Cardiac muscle cell (in vitro differentiated cells and primary cell): ENCODE measurements at regions not wholly inside any gene's neighbourhood (a gene's known extent, or its start where the extent isn't known, plus 50 kb on each side); places are given as distances from the start of the nearest gene placed in this dataset.

Source experiments
- DNase-seq, 2 donors: peaks; one replicate each; pipeline versions ENCODE4 v3.0.0 to v3.0.0-alpha.2; 2010 to 2017; ENCODE audit warnings: low read depth in 1 of 2, low spot score in 1 of 2
- H3K27ac ChIP-seq: fragments of 200-600 bp; sonication (generic); 2 replicates; pipeline ENCODE4 v1.5.1; 2016
- H3K27me3 ChIP-seq: fragments of 200-600 bp; sonication (generic); 2 replicates; pipeline ENCODE4 v1.6.0; 2016; ENCODE audit warnings: control low read depth
- H3K36me3 ChIP-seq: fragments of 200-600 bp; sonication (generic); 2 replicates; pipeline ENCODE4 v1.5.1; 2016; ENCODE audit warnings: control low read depth
- H3K4me1 ChIP-seq: fragments of 200-600 bp; sonication (generic); 2 replicates; pipeline ENCODE4 v1.8.1; 2017; ENCODE audit warnings: low read depth, mild to moderate bottlenecking, mixed run types
- H3K4me3 ChIP-seq: fragments of 200-600 bp; sonication (generic); 2 replicates; pipeline ENCODE4 v1.5.1; 2016; ENCODE audit warnings: mild to moderate bottlenecking
- H3K9me3 ChIP-seq: fragments of 200-600 bp; sonication (generic); 2 replicates; pipeline ENCODE4 v1.5.1; 2017; ENCODE audit warnings: low read depth, mild to moderate bottlenecking, control low read depth
- TF ChIP-seq, protein P1 (sequence below): IDR thresholded peaks from 2 replicates; pipeline ENCODE4 v1.5.1; 2012; ENCODE audit warnings: low read depth, mild to moderate bottlenecking, low read length

DNA sequence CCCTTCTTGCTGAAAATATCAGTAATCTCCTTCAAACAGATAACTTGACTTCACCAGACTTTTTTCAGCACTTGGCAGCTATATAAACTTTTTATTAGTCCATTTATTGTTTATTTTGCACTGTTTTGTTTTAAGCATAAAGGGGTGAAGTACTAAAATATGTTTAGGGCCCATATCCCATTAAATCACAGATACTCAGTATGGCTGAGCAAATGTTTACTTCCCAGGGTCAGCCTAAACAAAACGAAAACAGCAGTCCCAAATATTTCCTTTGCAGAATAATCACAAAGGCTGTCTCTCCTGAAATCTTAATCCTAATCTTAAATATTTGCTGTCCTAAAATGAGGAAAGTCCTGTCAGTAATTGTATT is 649.6 kb downstream of the TNS3 start:
- Histone ChIP-seq H3K4me3 (no peak overlapping the region), H3K4me1 (peaks cover 20% of the 10 kb centered on the region), H3K27ac (no peak overlapping the region), H3K36me3 (no peaks in the 10 kb centered on the region), H3K27me3 (no peaks in the 10 kb centered on the region), H3K9me3 (no peaks in the 10 kb centered on the region)
- no peak for DNase-seq
- TF ChIP-seq, protein P1, sequence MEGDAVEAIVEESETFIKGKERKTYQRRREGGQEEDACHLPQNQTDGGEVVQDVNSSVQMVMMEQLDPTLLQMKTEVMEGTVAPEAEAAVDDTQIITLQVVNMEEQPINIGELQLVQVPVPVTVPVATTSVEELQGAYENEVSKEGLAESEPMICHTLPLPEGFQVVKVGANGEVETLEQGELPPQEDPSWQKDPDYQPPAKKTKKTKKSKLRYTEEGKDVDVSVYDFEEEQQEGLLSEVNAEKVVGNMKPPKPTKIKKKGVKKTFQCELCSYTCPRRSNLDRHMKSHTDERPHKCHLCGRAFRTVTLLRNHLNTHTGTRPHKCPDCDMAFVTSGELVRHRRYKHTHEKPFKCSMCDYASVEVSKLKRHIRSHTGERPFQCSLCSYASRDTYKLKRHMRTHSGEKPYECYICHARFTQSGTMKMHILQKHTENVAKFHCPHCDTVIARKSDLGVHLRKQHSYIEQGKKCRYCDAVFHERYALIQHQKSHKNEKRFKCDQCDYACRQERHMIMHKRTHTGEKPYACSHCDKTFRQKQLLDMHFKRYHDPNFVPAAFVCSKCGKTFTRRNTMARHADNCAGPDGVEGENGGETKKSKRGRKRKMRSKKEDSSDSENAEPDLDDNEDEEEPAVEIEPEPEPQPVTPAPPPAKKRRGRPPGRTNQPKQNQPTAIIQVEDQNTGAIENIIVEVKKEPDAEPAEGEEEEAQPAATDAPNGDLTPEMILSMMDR = no peak

GRCh38 chr7:46930366-46930765 is 651.5 kb downstream of the TNS3 start:
- TF ChIP-seq, protein P1 = no peak
- peak in 1 of 2 donors; percentile 90 for DNase-seq
- Histone ChIP-seq H3K4me3 (no peak overlapping the region), H3K4me1 (peaks cover 20% of the 10 kb centered on the region), H3K36me3 (no peaks in the 10 kb centered on the region), H3K27me3 (no peaks in the 10 kb centered on the region), H3K27ac (no peak overlapping the region), H3K9me3 (no peaks in the 10 kb centered on the region)

- TF ChIP-seq, protein P1 = no peak
- Histone ChIP-seq H3K27ac (no peak overlapping the region), H3K27me3 (no peaks in the 10 kb centered on the region), H3K4me3 (no peak overlapping the region), H3K36me3 (no peaks in the 10 kb centered on the region), H3K9me3 (no peaks in the 10 kb centered on the region), H3K4me1 (peaks cover 20% of the 10 kb centered on the region)
- no peak for DNase-seq
These were observed 652.6 kb downstream of the TNS3 start for GRCh38 chr7:46929359-46929758.

GRCh38 chr7:46928719-46929118 is 653.2 kb downstream of the TNS3 start:
- no peak for DNase-seq
- Histone ChIP-seq H3K4me3 (no peak overlapping the region), H3K36me3 (no peaks in the 10 kb centered on the region), H3K9me3 (no peaks in the 10 kb centered on the region), H3K27me3 (no peaks in the 10 kb centered on the region), H3K4me1 (peaks cover 19% of the 10 kb centered on the region), H3K27ac (no peak overlapping the region)
- TF ChIP-seq, protein P1 = no peak

DNA sequence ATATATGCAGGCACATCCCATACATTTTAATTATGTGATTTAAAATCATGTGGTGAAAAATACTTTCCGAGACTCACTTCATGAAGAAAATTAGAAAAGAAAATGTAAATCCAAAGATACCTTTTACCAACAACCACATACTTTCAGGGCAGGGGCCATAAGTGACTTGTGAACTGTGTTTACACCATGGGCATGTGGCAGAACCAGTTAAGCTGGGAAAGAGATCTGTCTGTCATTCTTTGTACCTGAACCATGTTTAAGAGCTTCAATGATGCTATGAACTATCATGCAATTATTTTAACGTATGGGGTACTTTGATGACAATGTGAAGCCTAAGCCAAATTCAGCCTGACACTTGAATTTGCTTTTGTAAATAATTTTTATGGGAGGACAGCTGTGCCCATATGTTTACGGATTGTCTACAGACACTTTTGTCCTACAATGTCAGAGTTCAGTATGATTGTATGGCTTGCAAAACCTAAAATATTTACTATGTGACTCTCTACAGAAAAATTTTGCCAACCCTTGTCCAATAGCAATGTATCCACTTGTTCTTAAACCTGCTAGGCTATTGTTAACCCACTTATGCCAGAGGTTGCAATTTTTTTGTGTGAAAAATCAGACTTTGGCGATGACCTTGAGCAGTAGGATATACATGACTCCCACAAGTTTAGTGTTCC is 654.6 kb downstream of the TNS3 start:
- Histone ChIP-seq H3K4me1 (peaks cover 9% of the 10 kb centered on the region), H3K4me3 (no peak overlapping the region), H3K9me3 (no peaks in the 10 kb centered on the region), H3K36me3 (no peaks in the 10 kb centered on the region), H3K27me3 (no peaks in the 10 kb centered on the region), H3K27ac (no peak overlapping the region)
- no peak for DNase-seq
- TF ChIP-seq, protein P1 = no peak
